ENCODE measurements at regions not wholly inside any gene's neighbourhood (a gene's known extent, or its start where the extent isn't known, plus 50 kb on each side); places are given as distances from the start of the nearest gene placed in this dataset.
A peak's percentile ranks its signal among the peaks of the same experiment; 100 is the strongest.

DNA sequence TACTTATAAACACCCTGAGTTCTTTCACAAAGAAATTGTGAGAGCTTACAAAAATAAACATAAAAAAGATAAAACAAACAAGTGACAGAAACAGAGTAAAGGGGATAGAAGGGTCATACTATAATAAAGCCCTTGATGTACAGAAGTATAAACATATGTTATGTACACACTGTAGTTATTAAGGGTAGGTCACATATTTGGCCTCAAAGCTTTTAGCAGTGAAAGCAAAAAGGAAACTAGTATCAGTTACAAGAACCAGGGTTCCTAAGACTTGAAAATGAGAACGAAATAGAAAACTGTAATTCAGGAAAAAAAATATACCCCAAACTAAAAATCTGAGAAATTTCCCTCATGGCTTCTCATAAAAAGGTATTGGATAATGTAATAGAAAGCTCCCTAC lies 380.6 kb downstream of the HDGFL1 start:
- DNase-seq, result no peak

DNA sequence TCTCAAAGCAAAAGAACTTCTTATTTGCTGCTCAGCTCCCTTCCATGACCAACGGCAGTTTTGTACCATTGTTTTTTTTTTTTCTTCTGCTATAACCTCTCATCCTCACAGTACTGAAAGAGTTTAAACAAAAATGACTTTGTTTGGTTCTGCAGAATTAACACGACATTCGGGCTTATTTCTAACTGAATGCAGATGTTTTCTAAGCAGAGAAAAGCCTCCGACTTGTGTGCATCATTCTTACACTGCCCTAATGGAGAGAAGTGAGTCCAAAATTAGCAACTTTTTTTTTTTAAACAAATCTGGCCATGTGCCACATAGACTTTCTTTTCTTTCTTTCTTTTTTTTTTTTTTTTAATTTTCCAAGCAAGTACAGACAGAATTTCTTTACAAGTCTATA lies 382.7 kb downstream of the HDGFL1 start:
- no peak for DNase-seq

DNA sequence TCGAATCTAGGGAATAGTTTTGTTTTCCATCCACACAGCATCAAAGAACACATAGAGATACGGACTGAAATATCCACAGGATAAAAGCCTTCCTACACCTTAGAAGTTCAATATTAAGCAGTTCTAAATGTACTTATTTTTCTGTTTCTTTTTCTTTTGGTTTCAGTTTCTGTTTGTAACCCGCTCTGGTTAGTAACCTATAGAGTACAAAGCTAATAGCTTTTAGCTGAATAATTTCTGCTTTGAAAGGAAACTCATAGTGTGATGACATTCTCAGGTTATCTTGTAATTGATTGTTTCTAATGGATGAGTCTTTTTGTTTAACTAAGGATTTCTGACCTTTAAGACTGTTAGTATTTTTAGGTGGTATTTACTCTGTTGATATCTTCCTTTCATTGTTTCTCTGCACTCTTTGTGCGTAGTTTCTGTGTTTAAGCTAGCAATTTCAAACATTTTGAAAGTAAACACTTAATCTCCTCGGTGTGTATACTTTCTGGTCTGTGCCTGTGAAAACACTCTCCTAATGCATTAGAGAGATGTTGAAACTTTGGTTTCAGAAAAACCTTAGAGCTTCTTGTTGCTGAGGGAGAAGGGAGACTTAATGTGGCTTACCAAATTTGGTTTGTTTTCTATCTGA lies 385.5 kb downstream of the HDGFL1 start:
- no peak for DNase-seq

DNA sequence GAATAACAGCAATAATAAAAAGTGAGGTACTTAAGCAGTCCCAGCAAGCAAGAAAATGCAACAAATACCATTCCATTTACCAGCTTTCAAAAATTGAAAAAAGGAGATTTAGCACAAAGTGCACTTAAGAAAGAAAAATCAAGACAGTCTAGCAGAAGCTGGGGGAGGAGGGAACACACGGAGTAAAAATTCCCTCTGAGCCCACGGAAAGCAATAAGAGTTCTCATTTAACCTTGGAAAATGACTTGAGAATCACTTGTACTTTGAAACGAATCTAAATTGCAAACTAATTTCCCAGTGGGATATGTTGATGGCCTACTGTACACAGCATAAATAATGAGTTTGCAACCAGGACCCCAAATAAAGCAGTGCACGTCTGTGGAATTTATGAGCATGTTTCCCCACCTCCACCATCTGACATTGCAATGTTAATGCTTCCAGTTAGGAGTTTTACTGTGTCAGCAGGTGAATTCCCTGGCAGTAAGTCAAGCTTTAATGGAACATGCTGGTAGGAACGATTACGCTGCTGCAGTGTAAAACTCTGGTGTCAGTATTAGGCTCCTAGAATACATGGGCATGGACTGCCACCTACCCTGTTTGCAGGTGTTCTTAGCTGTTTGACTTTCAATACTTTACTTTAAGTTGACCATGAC lies 386.8 kb downstream of the HDGFL1 start:
- DNase-seq, result peak; percentile 55

DNA sequence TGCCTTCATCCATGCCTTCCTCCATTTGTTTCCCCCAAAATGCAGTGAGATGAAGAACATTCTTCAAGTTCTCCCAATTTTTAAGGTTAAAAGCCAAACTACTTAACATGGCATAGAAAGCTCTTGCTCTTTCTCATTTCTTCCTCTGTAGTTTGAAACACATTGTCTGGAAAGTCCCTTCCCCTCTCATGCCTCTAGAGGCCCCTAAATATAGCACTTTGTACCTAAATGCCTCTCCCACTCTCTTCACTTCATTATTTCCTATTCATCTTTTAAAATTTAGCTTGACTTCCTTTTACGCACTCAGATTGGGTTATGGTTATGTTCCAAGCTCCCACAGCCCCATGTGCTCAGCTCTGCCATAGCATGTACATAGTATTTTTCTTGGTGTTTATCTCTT lies 389.3 kb downstream of the HDGFL1 start:
- DNase-seq, result no peak

DNA sequence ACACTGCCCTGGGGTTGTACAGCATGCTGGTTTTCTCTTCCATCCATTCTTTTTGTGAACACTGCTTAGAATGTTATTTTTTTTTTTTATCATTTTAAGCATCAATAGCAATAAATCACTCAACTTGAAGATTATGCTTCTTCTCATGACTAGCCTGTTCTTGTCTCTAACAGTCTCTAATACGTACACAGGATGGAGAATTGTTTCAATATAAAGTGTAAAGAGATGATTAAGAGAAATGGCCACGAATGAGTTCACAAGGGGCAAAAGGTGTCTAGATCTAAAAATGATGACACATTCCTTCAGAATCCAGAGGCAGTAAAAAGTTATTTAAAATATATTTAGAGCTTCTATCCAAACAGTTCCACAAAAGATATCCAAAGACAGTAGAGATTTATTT lies 390.2 kb downstream of the HDGFL1 start:
- no peak for DNase-seq

DNA sequence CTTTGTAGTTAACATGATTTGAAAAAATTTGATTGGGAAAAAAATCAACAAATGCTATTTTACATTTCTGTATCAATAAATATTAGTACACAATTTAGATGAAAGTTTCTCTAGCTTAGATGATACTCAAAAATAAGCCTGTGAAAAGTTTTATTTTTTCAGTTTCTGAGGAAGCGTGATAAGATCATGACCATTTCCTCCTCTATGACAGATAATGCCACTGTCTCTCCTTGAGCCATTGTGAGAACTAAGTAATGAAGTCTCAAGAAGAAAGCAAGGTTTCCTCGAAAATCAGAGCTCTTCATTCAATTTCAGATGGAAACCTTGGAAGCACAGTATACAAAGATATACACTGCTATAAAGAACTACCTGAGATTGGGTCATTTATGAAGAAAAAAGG lies 395.0 kb downstream of the HDGFL1 start:
- DNase-seq, result no peak

DNA sequence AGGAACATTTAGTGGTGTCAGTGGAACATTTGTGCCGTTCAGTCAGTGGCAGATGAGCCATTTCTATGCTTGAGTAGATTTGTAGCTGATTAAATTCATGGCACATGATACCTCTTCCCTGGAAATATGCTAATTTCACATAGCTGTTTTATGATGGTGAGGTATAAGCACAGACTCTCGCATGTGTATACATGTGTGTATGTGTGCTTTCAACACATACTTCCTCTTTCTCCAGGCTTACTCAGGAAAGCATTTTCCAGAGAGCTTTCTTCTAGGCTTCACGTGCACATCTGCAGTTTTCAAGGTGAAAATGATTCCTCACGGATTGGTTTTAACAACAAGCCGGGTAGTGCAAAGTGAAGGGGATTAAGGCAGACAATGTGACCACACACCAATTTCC lies 396.5 kb downstream of the HDGFL1 start:
- no peak for DNase-seq

DNA sequence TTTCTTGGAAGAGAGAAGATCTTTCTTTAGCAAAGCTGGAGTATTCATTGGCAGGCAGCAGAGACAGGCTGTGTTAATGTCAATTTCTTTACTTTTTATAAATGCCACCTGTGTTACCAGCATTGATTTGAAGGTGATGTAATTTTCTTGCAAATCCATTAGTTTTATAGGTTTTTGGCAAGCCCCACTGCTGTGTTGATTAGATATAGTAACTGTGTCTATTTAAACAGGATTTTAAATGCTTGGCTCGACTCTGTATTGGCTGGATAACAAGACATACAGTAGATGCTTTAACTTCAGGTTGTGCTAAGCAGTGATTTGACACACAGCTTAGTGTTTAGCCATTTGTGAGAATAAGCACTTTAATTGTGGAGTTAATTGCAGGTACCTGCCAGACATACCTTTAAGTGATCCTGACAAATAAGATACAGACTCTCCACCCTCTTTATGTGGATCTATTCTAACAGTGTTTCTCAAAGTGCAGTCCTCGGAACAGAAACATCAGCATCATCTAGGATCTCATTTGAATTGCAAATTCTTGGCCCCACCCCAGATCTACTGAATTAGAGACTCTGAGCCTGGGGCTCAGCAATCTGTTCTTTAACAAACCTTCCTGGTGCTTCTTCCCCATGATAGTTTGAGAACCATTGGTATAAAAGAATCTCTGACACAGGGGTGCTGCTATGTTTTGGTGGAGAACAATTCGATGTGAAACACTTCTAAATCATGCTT lies 397.5 kb downstream of the HDGFL1 start:
- peak; percentile 37 for DNase-seq

DNA sequence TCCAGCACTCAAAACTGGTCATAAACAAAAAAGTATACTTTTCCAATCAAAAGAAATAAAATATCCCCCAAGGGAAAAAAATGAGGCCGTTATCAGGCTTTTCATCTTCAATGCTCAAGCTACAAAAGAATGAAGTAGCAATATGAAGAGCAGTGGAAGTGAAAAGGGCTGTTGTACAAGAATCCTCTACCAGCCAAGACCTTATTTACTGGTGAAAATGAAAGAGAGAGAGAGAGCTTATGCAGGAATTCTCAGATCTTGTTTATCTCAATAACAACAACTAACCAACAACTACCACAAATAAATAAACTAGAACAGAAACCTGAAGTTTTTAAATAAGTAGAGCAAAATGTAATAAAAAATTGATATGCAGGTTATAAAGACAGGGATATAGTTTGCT lies 400.6 kb downstream of the HDGFL1 start:
- DNase-seq, result no peak

DNA sequence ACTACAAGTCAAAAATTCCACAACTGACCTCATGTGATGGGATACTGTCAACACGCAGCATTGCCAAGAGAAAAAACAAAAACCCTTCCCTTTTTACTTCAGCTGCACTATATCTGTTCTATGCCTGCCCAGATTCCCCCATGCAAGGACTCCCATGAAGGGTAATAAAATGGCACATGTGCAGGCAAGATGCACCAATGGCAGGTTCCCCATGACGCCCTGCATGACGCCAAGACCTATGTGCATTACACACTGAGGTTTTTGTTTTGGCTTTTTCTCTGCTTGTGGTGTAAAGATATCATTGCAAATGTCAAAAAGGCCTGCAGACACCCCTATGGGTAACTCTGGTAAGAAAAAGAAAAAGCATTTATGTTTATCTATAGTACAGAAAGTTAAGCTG lies 403.4 kb downstream of the HDGFL1 start:
- DNase-seq, result no peak

DNA sequence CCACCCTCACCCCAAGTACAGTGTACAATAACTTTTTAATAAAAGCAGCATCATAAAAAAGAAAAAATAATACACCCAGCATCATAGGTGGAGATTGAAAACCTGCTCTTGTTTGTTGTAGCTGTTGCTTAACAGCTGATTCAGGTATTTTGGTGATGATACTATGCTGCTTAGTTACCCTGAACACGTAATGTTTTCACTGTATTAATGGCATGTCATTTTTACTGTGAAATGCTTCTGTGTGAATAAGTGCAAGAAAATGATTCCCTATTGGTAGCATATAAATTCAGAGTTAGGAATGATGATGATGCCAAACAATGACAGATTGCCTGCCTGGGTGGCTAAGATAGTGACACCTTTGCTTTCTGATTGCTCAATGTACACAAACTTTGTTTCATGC lies 405.7 kb downstream of the HDGFL1 start:
- DNase-seq, result no peak

DNA sequence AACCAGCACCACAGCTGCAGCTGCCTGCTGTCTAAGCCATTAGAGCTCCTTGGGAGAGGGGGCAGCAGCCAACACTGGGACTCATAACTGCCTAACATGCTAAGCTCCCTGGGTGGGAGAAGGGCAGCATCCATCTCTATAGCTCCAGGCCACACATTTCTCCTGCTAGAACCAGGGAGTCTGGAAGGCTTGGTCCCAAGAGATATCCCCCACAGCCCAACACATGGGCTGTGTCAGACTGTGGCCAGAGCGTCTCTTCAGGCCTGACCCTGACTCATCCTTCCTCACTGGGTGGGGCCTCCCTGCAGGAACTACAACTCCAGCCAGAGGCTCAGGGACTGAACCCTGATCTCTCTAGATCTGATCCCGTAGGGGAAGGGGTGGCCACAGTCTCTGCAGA lies 411.1 kb downstream of the HDGFL1 start:
- DNase-seq, result no peak

DNA sequence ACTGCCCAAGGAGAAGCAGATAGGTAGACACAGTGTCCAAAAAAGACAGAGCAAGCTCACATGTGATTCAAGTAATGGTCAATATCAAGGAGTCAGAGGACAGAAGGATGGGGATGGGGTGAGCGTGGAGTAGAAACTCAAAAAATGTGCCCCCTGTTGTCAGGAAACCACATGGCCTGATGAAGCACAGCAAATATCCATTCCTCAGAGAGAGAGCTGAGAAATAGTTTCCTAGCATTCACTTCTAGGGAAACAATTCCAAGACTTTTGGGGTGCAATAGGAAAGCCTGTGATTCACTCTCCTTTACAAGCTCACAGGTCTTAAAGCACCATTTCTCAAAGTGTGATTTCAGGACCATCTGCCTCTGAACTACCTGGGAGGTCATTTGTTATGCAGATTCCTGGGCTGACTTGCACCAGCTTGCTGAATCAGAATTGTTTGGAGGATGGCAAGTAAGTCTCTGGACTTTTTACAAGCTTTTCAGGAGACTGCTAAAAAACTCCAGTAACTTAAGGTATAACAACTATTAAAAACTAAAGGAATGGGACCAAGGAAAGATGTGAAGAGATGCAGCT lies 432.8 kb downstream of the HDGFL1 start:
- DNase-seq, result no peak

DNA sequence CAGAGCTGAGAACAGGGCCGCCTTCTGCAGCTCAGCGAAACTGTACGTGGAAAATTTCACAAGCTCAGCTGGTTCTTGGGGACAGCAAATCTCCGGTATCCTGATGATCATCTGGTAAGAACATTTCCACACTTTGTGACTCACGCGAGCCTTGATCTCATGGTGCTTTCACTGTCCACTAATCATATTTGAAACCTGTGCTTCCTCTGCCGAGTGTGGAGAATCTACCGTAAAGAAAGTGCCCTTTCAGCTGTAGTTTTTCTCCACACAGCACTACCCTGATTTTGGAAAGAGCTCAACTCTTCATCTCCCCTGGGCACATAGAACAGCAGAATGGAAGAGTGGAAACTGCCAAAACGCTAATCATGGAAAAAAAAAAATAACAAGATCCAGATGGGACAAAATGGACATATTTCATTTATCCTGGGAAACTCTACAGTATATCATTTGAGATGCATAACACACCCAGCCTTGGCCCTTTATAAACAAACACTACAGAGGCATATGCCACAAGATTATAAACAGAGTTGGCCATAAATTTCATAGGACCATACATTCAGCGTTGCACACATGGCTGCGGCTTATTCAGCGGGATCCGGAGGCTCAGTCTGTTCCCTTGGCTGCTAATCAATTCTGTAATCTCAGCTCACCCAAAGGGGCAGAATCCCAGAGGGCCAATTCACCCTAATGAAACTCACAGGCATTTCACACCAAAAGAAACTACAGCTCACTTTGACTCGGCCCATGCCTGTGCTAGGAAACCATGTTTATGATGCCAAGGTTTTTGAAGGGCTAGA lies 434.5 kb downstream of the HDGFL1 start:
- DNase-seq, result no peak

DNA sequence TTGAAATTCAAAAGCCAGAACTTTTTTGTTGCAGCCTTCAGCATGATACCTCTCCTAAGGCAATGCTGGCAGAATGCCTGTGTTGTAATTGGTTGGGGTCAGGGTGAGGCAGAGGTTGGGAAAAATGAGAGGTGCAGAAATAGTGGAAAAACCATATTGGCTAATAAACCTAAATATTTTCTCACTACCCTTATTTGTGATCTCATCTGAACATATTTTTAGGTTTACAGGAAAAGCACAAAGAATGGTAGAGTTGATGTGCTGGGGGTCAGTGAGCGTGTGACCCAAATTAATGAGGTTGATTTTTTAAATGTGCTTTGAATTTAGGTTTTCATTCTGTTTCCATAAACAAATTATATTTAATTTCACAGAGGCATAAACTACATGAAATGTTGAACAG lies 437.3 kb downstream of the HDGFL1 start:
- no peak for DNase-seq

DNA sequence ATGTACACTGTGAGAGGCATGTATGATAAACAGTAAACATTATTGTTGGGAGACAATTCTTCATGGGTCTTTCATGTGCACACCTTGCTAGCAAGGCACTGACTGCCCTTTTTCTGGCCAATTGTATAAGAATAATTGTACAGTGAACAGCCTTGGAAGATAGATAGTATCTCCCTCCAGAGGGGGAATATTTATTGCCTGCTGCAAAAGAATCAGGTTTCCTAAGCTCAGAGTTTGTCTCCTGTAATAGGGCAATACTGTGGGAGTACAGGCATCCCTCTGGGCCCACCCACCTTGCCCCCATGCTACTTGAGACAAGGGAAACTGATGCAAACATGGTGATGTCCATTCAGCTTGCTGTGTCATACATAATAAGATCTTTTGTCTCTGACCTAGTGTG lies 442.2 kb downstream of the HDGFL1 start:
- no peak for DNase-seq

DNA sequence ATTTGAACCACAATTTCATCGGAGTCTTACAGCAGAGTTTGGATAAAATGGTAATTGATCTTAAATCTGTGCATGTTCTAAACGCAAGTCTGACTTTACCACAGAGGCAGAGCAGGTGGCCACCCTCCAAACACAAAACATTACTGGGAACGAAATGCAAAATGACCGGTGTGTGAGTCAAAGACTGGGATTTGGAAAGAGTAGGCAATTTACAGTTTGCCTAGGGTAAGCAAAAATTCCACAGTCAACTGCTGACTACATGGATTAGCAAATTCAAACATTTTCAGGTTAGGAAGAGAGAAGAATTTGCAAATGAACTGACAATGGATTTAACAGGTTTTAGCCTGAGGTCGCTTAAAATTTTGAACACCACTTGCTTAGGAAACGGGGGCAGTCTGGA lies 444.4 kb downstream of the HDGFL1 start:
- DNase-seq, result no peak

DNA sequence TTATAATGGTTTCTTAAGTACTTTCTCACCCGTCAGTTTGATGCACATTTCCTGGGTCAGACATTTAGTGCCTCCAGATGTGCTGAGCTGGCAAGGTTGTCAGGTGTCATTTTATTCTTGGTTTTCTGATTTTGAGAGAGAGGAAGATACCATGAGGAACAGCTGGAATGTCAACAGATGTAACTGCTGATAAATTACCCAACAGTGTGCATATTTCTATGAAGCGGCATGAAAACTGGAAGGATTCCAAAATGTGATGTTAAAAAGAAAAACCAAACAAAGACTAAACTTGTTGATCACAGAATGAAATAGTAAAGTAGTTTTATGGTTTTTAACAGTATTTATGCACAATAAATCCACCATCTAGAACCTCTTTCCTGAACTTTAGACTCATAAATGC lies 447.3 kb downstream of the HDGFL1 start:
- DNase-seq, result no peak

DNA sequence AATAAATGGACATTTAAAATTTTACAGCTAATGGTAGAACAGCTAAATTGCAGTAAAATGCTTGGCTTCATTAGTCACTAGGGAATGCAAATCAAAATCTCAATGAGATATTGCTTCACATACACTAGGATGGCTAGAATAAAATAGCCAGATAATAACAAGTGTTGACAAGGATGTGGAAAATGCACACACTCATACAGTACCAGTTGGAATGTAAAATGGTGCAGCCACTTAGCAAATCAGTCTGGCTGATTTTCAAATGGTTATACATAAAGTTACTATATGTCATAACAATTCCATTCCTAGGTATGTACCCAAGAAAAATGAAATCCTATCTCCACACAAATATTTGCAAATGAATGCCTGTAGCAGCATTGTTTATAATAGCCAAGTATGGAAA lies 452.1 kb downstream of the HDGFL1 start:
- no peak for DNase-seq

DNA sequence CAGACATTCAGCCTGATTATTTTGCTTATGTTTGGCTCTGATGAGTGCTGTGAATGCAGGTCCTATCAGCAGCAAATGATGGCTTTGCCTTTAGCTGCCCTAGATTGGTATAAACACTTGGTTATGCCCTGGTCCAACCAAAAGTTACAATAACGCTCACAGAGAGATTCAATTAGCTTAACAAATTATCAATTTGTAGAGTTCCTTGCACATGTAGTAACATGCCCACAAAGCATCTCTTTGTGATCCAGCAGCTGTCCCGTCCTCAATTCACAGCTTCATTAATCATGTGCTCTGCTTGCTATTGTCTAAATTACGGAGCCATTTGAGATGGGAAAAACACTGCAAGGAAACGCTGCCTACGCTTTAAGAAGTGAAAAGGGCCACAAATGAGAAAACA lies 457.9 kb downstream of the HDGFL1 start:
- DNase-seq, result peak; percentile 83

DNA sequence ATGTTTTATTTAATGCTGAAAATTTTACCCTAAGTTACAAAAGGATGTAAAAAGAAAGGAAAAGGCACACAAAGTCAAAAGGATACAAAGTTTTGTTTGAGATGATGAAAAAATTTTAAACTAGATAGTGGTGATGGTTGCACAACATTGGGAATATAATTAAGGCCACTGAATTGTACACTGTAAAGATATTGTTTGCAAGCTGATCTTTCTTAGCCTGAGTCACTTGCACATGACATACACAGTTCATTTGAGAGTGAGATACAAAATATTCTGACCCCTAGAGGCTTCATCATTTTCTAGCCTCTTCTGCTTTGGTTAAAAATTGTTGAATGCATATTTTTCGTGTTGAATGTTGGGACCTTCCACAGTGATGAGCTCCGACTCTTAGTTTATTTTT lies 462.6 kb downstream of the HDGFL1 start:
- no peak for DNase-seq

DNA sequence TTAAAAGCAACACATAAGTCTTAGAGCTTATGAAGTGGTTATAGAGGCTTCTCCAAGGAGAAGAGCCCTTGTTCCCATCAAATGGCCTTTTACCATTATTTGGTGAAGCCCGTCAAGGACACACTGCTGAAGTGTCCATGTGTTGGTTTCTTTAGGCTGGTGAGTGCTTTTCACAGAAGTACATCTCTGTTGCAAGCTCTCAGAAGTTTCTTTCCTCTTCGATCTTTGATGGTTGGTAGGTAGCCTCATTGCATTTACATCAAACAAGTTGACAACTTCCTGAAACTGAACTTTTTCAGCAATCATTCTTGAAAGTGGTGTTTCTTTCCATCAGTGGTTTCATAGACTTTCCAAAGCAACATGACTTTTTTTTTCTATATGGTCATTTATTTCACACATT lies 465.6 kb downstream of the HDGFL1 start:
- DNase-seq, result no peak

All from COR-L47 (cell line).